CD8-positive, alpha-beta memory T cell (primary cell): ENCODE measurements at regions not wholly inside any gene's neighbourhood (a gene's known extent, or its start where the extent isn't known, plus 50 kb on each side); places are given as distances from the start of the nearest gene placed in this dataset.
"Not testable (repeated sequence)": the region's sequence is repeated elsewhere in the genome, so short reads cannot be mapped to it uniquely, and the experiment has no call there.

Experiments used
- CTCF ChIA-PET: fragments of 350-600 bp; sonication (Branson Sonifier 250); formaldehyde crosslinking; loops from one replicate; lab custom pipeline; 2021; ENCODE audit warnings: antibody characterized with exemption; lab: Charles Lee
- POLR2A ChIA-PET: fragments of 350-600 bp; sonication (Branson Sonifier 250); formaldehyde crosslinking; loops from one replicate; lab custom pipeline; 2021; ENCODE audit warnings: antibody characterized with exemption; lab: Charles Lee
- DNase-seq, 5 donors: peaks; one replicate each; pipeline versions ENCODE4 v3.0.0 to v3.0.0-alpha.2; 2020 to 2022; ENCODE audit warnings: mixed read lengths in 1 of 5
- H3K27ac ChIP-seq: one replicate; pipeline ENCODE4 v1.7.0; 2013; ENCODE audit warnings: low read depth, mild to moderate bottlenecking, low read length, moderate library complexity
- H3K27me3 ChIP-seq: 2 replicates; pipeline ENCODE4 v1.7.0; 2013; ENCODE audit warnings: low read length, mild to moderate bottlenecking; ENCODE audit not compliant: insufficient read depth, poor library complexity, severe bottlenecking
- H3K36me3 ChIP-seq: 2 replicates; pipeline ENCODE4 v1.7.0; 2013; ENCODE audit warnings: mild to moderate bottlenecking, low read length, moderate library complexity; ENCODE audit not compliant: insufficient read depth
- H3K4me1 ChIP-seq: 2 replicates; pipeline ENCODE4 v1.7.0; 2013; ENCODE audit warnings: mild to moderate bottlenecking, low read length, moderate library complexity; ENCODE audit not compliant: insufficient read depth
- H3K4me3 ChIP-seq: 2 replicates; pipeline ENCODE4 v1.7.0; 2013; ENCODE audit warnings: mild to moderate bottlenecking, low read length
- H3K9me3 ChIP-seq: 2 replicates; pipeline ENCODE4 v1.7.0; 2013; ENCODE audit warnings: mild to moderate bottlenecking, low read length
- H3K27ac Mint-ChIP-seq, 8 donors: one replicate each; pipeline ENCODE4 v1.8.0; 2020 to 2021; ENCODE audit warnings: mixed read lengths in 8 of 8, mild to moderate bottlenecking in 6 of 8, inconsistent platforms in 3 of 8, moderate library complexity in 3 of 8
- H3K27me3 Mint-ChIP-seq, 2 donors: one replicate each; pipeline ENCODE4 v1.8.0; 2020 to 2021; ENCODE audit warnings: mixed read lengths in 2 of 2, mild to moderate bottlenecking in 1 of 2, moderate library complexity in 1 of 2
- H3K36me3 Mint-ChIP-seq, 3 donors: one replicate each; pipeline ENCODE4 v1.8.0; 2020 to 2021; ENCODE audit warnings: mixed read lengths in 3 of 3, inconsistent platforms in 1 of 3, mild to moderate bottlenecking in 1 of 3
- H3K4me1 Mint-ChIP-seq, 3 donors: one replicate each; pipeline ENCODE4 v1.8.0; 2020 to 2021; ENCODE audit warnings: mixed read lengths in 3 of 3, inconsistent platforms in 1 of 3, mild to moderate bottlenecking in 1 of 3
- H3K4me3 Mint-ChIP-seq, 7 donors: one replicate each; pipeline ENCODE4 v1.8.0; 2020 to 2021; ENCODE audit warnings: mixed read lengths in 7 of 7, mild to moderate bottlenecking in 6 of 7, moderate library complexity in 4 of 7, inconsistent platforms in 2 of 7
- H3K9me3 Mint-ChIP-seq, 5 donors: one replicate each; pipeline ENCODE4 v1.8.0; 2020 to 2022; ENCODE audit warnings: mixed read lengths in 5 of 5, mild to moderate bottlenecking in 3 of 5, moderate library complexity in 2 of 5, inconsistent platforms in 1 of 5

DNA sequence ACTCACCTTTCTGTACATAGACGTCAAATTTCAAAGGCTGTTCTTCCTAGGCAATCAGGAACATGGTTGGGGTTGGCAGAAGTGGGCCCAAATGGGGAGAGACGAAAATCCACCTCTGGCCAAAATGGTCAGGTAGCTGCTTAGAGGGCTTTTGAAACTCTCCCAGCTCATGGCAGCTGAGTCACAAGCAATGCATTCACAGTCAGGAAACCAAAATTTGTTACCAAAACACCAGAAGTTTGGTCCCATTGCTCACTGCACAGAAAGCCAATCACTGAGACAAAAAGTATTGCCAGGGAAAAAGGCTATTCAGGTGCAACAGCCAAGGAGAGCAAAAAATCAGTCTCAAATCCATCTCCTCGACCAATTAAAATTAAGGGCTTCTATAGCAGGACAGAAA is 539.6 kb upstream of the CCDC54 start:
- Histone ChIP-seq H3K27me3 (no peaks in the 10 kb centered on the region), H3K27ac (no peak overlapping the region), H3K4me3 (no peak overlapping the region), H3K9me3 (no peaks in the 10 kb centered on the region), H3K4me1 (no peaks in the 10 kb centered on the region), H3K36me3 (no peaks in the 10 kb centered on the region)
- Mint-ChIP-seq H3K9me3 (peaks cover 0 to 5% (median 2%) of the 10 kb centered on the region in 5 donors), H3K27ac (no peak overlapping the region), H3K4me3 (no peak overlapping the region), H3K36me3 (no peaks in the 10 kb centered on the region), H3K4me1 (no peaks in the 10 kb centered on the region), H3K27me3 (peaks cover 2 to 3% of the 10 kb centered on the region in 2 donors)
- ChIA-PET POLR2A (no interaction called here), CTCF (no interaction called here)
- DNase-seq: no peak

DNA sequence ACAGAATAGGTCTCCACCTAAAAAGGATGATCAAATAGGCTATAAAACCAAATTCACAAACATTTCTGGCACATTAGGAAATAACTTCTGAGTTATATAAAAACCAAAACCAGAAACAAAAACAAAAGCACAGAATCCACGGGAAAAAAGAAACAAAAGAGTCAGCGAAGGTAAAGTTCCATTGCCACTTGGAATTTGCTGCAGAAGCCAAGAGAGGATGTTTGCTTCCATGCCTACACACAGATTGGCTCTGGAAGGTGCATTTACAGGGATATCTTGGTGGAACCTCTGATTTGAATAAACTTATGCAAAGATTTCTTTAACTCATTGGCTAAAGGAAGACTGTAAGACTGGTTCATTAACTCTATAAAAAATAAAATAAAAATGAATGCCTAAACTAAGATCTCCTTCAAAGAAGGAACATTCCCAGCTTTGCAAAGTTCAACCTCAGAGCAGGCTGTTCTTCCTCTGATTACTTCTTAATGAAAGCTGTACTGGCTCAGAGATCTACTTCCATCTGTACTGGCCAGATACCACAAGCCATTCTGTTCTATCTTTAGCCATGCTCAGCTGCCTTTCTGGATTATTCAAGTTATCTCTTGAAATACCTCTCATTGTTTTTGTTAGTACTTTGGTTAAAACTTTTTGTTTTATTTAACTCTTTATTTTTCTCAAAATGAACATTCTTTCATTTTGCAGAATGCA is 537.5 kb upstream of the CCDC54 start:
- Histone ChIP-seq H3K4me1 (no peaks in the 10 kb centered on the region), H3K9me3 (no peaks in the 10 kb centered on the region), H3K27me3 (no peaks in the 10 kb centered on the region), H3K36me3 (no peaks in the 10 kb centered on the region), H3K4me3 (no peak overlapping the region), H3K27ac (no peak overlapping the region)
- Mint-ChIP-seq H3K36me3 (no peaks in the 10 kb centered on the region), H3K27ac (no peak overlapping the region), H3K27me3 (peaks cover 2 to 3% of the 10 kb centered on the region in 2 donors), H3K4me3 (no peak overlapping the region), H3K4me1 (no peaks in the 10 kb centered on the region), H3K9me3 (peaks cover 0 to 2% (median 0%) of the 10 kb centered on the region in 5 donors)
- POLR2A ChIA-PET: no interaction called here
- DNase-seq: no peak
- CTCF ChIA-PET: no interaction called here

DNA sequence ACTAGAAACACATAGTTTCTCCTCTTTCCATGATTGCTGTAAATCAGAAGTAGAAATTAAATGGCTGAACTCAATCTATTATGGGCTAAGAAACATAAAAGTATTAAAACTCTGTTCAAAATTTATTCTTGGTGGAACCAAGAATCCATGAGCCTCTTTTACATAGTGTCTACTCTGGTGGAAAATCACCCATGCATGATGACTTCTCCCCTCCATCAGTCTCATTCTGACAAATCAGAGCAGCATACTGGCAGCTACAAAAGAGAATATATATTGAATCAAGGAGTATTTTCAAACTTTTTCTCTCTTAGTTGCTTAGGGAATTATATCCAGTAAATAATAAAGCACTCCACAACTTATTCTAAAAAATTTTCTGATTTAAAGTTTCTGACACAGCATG is 536.9 kb upstream of the CCDC54 start:
- no peaks in the 10 kb centered on the region for H3K4me1 Mint-ChIP-seq
- Histone ChIP-seq H3K27me3 (no peaks in the 10 kb centered on the region), H3K36me3 (no peaks in the 10 kb centered on the region), H3K27ac (no peak overlapping the region), H3K4me1 (no peaks in the 10 kb centered on the region), H3K9me3 (no peaks in the 10 kb centered on the region), H3K4me3 (no peak overlapping the region)
- H3K9me3 Mint-ChIP-seq: peaks cover 0 to 2% (median 0%) of the 10 kb centered on the region in 5 donors
- H3K4me3 Mint-ChIP-seq: no peak overlapping the region
- ChIA-PET CTCF (no interaction called here), POLR2A (no interaction called here)
- no peak for DNase-seq
- H3K27me3 Mint-ChIP-seq: peaks cover 2 to 3% of the 10 kb centered on the region in 2 donors
- no peaks in the 10 kb centered on the region for H3K36me3 Mint-ChIP-seq
- H3K27ac Mint-ChIP-seq: no peak overlapping the region

DNA sequence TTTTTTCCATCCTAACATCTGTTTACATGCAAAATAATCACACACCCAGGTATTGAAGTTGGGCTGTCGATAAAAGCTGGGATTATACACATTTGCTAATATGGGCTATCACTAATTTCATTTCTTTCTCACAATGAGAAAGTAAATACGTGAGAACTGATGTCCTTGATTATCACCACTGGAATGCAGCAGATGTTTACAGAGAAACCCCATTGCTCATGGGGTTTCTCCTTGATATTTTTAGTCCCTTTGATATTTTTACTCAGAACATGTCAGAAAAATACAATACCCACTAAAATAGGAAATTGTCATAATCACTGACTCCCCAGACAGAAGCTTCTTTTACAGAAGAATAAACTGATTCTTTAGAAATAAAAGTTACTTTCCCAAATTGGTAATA is 535.1 kb upstream of the CCDC54 start:
- no peaks in the 10 kb centered on the region for H3K36me3 Mint-ChIP-seq
- CTCF ChIA-PET: no interaction called here
- peaks cover 2 to 3% of the 10 kb centered on the region in 2 donors for H3K27me3 Mint-ChIP-seq

DNA sequence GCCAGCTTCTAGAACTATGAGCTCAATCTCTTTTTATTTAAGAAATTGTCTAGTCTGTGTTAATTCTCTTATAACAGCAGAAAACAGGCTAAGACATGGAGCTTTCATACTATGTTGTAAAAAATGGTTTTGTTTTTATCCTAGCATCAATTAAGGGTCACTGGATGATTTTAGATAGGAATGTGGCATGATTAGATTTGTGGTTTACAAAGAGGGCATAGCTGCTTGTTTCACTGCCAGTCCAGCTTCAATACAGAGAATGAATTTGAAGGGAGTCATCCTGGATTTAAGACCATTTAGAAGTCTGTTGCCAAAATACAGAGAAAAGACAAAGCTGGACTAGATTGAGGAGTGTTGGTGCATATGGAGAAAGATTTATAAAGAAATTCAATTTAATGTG is 532.6 kb upstream of the CCDC54 start:
- Histone ChIP-seq H3K36me3 (no peaks in the 10 kb centered on the region), H3K27ac (no peak overlapping the region), H3K27me3 (no peaks in the 10 kb centered on the region), H3K4me1 (no peaks in the 10 kb centered on the region), H3K9me3 (no peaks in the 10 kb centered on the region), H3K4me3 (no peak overlapping the region)
- no peak for DNase-seq
- Mint-ChIP-seq H3K36me3 (no peaks in the 10 kb centered on the region), H3K4me3 (no peak overlapping the region), H3K27ac (no peak overlapping the region), H3K27me3 (peaks cover 0 to 2% of the 10 kb centered on the region in 2 donors), H3K4me1 (no peaks in the 10 kb centered on the region), H3K9me3 (no peaks in the 10 kb centered on the region)
- POLR2A ChIA-PET: no interaction called here
- CTCF ChIA-PET: no interaction called here

More for the DNA sequence above, 535.1 kb upstream of the CCDC54 start:
- H3K9me3 Mint-ChIP-seq: peaks cover 0 to 2% (median 0%) of the 10 kb centered on the region in 5 donors
- DNase-seq: no peak
- H3K4me1 Mint-ChIP-seq: no peaks in the 10 kb centered on the region
- H3K4me3 Mint-ChIP-seq: no peak overlapping the region
- POLR2A ChIA-PET: no interaction called here
- no peak overlapping the region for H3K4me3 ChIP-seq
- no peaks in the 10 kb centered on the region for H3K9me3 ChIP-seq
- no peak overlapping the region for H3K27ac ChIP-seq
- no peak overlapping the region for H3K27ac Mint-ChIP-seq
- H3K27me3 ChIP-seq: no peaks in the 10 kb centered on the region
- H3K36me3 ChIP-seq: no peaks in the 10 kb centered on the region
- no peaks in the 10 kb centered on the region for H3K4me1 ChIP-seq

DNA sequence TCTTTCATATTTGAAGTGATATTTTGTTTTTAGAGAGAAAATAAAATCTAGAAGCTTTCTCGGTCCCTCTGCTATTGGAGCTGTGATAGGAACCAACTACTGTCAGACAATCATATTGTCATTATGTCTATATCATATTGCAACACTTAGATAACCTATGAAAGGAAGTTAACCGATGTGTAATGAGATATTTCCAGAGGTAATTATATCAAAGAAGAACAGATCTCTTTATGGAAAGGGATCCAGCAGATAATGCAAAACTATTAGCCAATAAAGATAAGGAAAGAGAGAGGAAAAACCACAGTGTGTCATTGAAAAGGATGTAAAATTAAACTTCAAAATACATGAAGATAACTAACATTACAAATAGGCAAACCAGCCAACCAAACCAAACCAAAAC is 529.1 kb upstream of the CCDC54 start:
- Mint-ChIP-seq H3K9me3 (no peaks in the 10 kb centered on the region), H3K4me1 (no peaks in the 10 kb centered on the region)
- POLR2A ChIA-PET: no interaction called here

DNA sequence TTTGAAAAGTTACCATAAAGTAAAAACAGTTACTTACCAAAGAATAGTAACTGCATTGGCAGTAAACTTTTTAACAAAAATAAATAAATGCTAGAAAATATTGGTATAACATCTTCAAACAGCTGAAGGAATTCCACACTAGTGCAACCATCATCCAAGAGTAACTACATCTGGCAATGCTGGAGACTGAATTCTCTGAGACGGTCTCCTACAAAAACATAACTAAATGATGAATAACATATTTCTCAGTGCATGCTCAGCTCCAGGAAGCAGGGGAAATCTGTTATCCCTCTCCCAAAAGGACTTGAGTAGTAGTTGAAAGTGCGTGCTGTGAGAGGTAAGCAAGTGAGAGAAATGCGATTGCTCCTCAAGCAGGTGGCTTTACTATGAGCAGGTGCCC is 526.8 kb upstream of the CCDC54 start:
- POLR2A ChIA-PET: no interaction called here
- no peaks in the 10 kb centered on the region for H3K4me1 Mint-ChIP-seq
- CTCF ChIA-PET: no interaction called here

More for the DNA sequence above, 529.1 kb upstream of the CCDC54 start:
- no peaks in the 10 kb centered on the region for H3K9me3 ChIP-seq
- no peaks in the 10 kb centered on the region for H3K36me3 ChIP-seq
- Mint-ChIP-seq H3K4me3 (no peak overlapping the region), H3K27ac (no peak overlapping the region), H3K27me3 (no peaks in the 10 kb centered on the region), H3K36me3 (no peaks in the 10 kb centered on the region)
- H3K27me3 ChIP-seq: no peaks in the 10 kb centered on the region
- H3K4me1 ChIP-seq: no peaks in the 10 kb centered on the region
- CTCF ChIA-PET: no interaction called here
- no peak for DNase-seq
- H3K27ac ChIP-seq: no peak overlapping the region
- H3K4me3 ChIP-seq: no peak overlapping the region

DNA sequence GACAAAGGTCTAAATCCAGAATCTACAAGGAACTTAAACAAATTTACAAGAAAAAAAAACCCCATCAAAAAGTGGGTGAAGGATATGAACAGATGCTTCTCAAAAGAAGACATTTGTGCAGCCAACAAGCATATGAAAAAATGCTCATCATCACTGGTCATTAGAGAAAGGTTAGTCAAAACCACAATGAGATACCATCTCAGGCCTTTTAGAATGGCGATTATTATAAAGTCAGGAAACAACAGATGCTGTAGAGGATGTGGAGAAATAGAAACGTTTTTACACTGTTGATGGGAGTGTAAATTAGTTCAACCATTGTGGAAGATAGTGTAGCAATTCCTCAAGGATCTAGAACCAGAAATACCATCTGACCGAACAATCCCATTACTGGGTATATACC is 518.9 kb upstream of the CCDC54 start:
- H3K4me3 Mint-ChIP-seq, CTCF ChIA-PET, H3K27me3 ChIP-seq, H3K4me3 ChIP-seq, H3K27ac ChIP-seq, DNase-seq, POLR2A ChIA-PET, H3K9me3 ChIP-seq, H3K36me3 ChIP-seq, H3K4me1 Mint-ChIP-seq, H3K27ac Mint-ChIP-seq, H3K27me3 Mint-ChIP-seq, H3K36me3 Mint-ChIP-seq, H3K9me3 Mint-ChIP-seq, H3K4me1 ChIP-seq: not testable (repeated sequence)

More for the DNA sequence above, 526.8 kb upstream of the CCDC54 start:
- no peaks in the 10 kb centered on the region for H3K36me3 Mint-ChIP-seq
- no peak overlapping the region for H3K4me3 Mint-ChIP-seq
- peaks cover 0 to 1% of the 10 kb centered on the region in 2 donors for H3K27me3 Mint-ChIP-seq
- DNase-seq: no peak
- Histone ChIP-seq H3K4me1 (no peaks in the 10 kb centered on the region), H3K36me3 (no peaks in the 10 kb centered on the region), H3K27ac (no peak overlapping the region), H3K9me3 (no peaks in the 10 kb centered on the region), H3K27me3 (no peaks in the 10 kb centered on the region), H3K4me3 (no peak overlapping the region)
- no peaks in the 10 kb centered on the region for H3K9me3 Mint-ChIP-seq
- H3K27ac Mint-ChIP-seq: no peak overlapping the region
